Ovary (tissue), 3 donors: ENCODE measurements at regions not wholly inside any gene's neighbourhood (a gene's known extent, or its start where the extent isn't known, plus 50 kb on each side); places are given as distances from the start of the nearest gene placed in this dataset.

Experiments used
- EP300 ChIP-seq: sonication (generic); formaldehyde crosslinking; IDR thresholded peaks from one replicate; pipeline ENCODE4 v1.6.1; 2017; ENCODE audit warnings: antibody characterized with exemption
- TF ChIP-seq, protein P1 (sequence below), 3 donors: fragments of 450-650 bp in 2 of 3; fragments of 200-600 bp in 1 of 3; IDR thresholded peaks; one replicate each; pipeline versions ENCODE4 v1.5.1 to v1.8.0; 2016 to 2022; ENCODE audit warnings: antibody characterized with exemption in 3 of 3, mild to moderate bottlenecking in 1 of 3
- donor health status: DM: no; HTN: no; CAD: no.

DNA sequence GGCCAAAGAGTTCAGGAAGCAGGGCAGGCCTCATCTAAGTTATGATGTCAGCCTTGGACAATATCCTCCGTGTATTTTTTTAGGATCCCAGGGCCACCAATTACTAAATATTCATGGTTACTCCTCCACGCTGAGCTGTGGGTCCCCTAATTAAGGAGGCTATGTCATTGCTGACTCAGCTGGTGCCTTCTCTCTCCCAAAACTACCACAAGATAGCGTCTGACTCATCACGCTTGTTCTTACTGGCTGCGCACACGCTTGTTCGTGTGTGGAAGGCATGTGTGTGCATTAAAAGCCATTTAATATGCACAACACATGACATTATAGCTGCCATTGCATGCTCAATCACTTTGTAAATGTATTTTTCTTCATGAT is 78.3 kb downstream of the GSC start:
- TF ChIP-seq, protein P1, sequence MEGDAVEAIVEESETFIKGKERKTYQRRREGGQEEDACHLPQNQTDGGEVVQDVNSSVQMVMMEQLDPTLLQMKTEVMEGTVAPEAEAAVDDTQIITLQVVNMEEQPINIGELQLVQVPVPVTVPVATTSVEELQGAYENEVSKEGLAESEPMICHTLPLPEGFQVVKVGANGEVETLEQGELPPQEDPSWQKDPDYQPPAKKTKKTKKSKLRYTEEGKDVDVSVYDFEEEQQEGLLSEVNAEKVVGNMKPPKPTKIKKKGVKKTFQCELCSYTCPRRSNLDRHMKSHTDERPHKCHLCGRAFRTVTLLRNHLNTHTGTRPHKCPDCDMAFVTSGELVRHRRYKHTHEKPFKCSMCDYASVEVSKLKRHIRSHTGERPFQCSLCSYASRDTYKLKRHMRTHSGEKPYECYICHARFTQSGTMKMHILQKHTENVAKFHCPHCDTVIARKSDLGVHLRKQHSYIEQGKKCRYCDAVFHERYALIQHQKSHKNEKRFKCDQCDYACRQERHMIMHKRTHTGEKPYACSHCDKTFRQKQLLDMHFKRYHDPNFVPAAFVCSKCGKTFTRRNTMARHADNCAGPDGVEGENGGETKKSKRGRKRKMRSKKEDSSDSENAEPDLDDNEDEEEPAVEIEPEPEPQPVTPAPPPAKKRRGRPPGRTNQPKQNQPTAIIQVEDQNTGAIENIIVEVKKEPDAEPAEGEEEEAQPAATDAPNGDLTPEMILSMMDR (IDR thresholded peaks at IDR 0.05) = no peak
- TF ChIP-seq EP300 = no peak
